ENCODE measurements at regions not wholly inside any gene's neighbourhood (a gene's known extent, or its start where the extent isn't known, plus 50 kb on each side); places are given as distances from the start of the nearest gene placed in this dataset.
"Not testable (repeated sequence)": the region's sequence is repeated elsewhere in the genome, so short reads cannot be mapped to it uniquely, and the experiment has no call there.

GRCh38 chr7:153797363-153797762, 254.8 kb upstream of the DPP6 start:
- H3K27me3 Mint-ChIP-seq, H3K4me1 Mint-ChIP-seq, ATAC-seq, H3K9me3 Mint-ChIP-seq, H3K36me3 Mint-ChIP-seq, H3K4me3 Mint-ChIP-seq, H3K27ac Mint-ChIP-seq: not testable (repeated sequence)

GRCh38 chr7:153808117-153808516, 244.1 kb upstream of the DPP6 start:
- ATAC-seq = peak; percentile 24

GRCh38 chr7:153829525-153829924, 222.7 kb upstream of the DPP6 start:
- Mint-ChIP-seq H3K9me3 (peaks cover 4% of the 10 kb centered on the region), H3K4me3 (no peak overlapping the region), H3K27ac (no peak overlapping the region), H3K27me3 (no peaks in the 10 kb centered on the region), H3K36me3 (no peaks in the 10 kb centered on the region), H3K4me1 (no peaks in the 10 kb centered on the region)
- no peak for ATAC-seq

More at GRCh38 chr7:153808117-153808516, 244.1 kb upstream of the DPP6 start:
- Mint-ChIP-seq H3K4me1 (no peaks in the 10 kb centered on the region), H3K27me3 (no peaks in the 10 kb centered on the region), H3K4me3 (no peak overlapping the region), H3K27ac (no peak overlapping the region), H3K9me3 (peaks cover 6% of the 10 kb centered on the region), H3K36me3 (no peaks in the 10 kb centered on the region)

- no peaks in the 10 kb centered on the region for H3K36me3 Mint-ChIP-seq
- no peak overlapping the region for H3K4me3 Mint-ChIP-seq
- no peaks in the 10 kb centered on the region for H3K4me1 Mint-ChIP-seq
- no peaks in the 10 kb centered on the region for H3K27me3 Mint-ChIP-seq
- no peak for ATAC-seq
- no peak overlapping the region for H3K27ac Mint-ChIP-seq
- H3K9me3 Mint-ChIP-seq = peaks cover 4% of the 10 kb centered on the region
Measured at GRCh38 chr7:153832160-153832559, 220.0 kb upstream of the DPP6 start.

GRCh38 chr7:153835103-153835502, 217.1 kb upstream of the DPP6 start:
- no peaks in the 10 kb centered on the region for H3K27me3 Mint-ChIP-seq
- no peaks in the 10 kb centered on the region for H3K36me3 Mint-ChIP-seq
- no peaks in the 10 kb centered on the region for H3K9me3 Mint-ChIP-seq
- H3K4me1 Mint-ChIP-seq = no peaks in the 10 kb centered on the region
- ATAC-seq = no peak
- H3K4me3 Mint-ChIP-seq = no peak overlapping the region
- no peak overlapping the region for H3K27ac Mint-ChIP-seq

- H3K9me3 Mint-ChIP-seq = no peaks in the 10 kb centered on the region
- H3K4me1 Mint-ChIP-seq = no peaks in the 10 kb centered on the region
- H3K27me3 Mint-ChIP-seq = no peaks in the 10 kb centered on the region
Measured at GRCh38 chr7:153835712-153836265, 216.4 kb upstream of the DPP6 start.

GRCh38 chr7:153838591-153838990, 213.6 kb upstream of the DPP6 start:
- no peak for ATAC-seq
- no peaks in the 10 kb centered on the region for H3K4me1 Mint-ChIP-seq

More at GRCh38 chr7:153835712-153836265, 216.4 kb upstream of the DPP6 start:
- H3K4me3 Mint-ChIP-seq = no peak overlapping the region
- ATAC-seq = no peak
- no peak overlapping the region for H3K27ac Mint-ChIP-seq
- no peaks in the 10 kb centered on the region for H3K36me3 Mint-ChIP-seq

GRCh38 chr7:153840861-153841260, 211.3 kb upstream of the DPP6 start:
- Mint-ChIP-seq H3K4me3 (no peak overlapping the region), H3K4me1 (no peaks in the 10 kb centered on the region), H3K36me3 (no peaks in the 10 kb centered on the region), H3K9me3 (peaks cover 8% of the 10 kb centered on the region), H3K27ac (no peak overlapping the region), H3K27me3 (no peaks in the 10 kb centered on the region)
- no peak for ATAC-seq

More at GRCh38 chr7:153838591-153838990, 213.6 kb upstream of the DPP6 start:
- no peak overlapping the region for H3K4me3 Mint-ChIP-seq
- no peaks in the 10 kb centered on the region for H3K27me3 Mint-ChIP-seq
- H3K27ac Mint-ChIP-seq = no peak overlapping the region
- peaks cover 6% of the 10 kb centered on the region for H3K9me3 Mint-ChIP-seq
- H3K36me3 Mint-ChIP-seq = no peaks in the 10 kb centered on the region

GRCh38 chr7:153847828-153848227, 204.4 kb upstream of the DPP6 start:
- ATAC-seq = no peak
- no peaks in the 10 kb centered on the region for H3K4me1 Mint-ChIP-seq
- H3K27ac Mint-ChIP-seq = no peak overlapping the region
- H3K27me3 Mint-ChIP-seq = no peaks in the 10 kb centered on the region
- H3K4me3 Mint-ChIP-seq = no peak overlapping the region
- no peaks in the 10 kb centered on the region for H3K36me3 Mint-ChIP-seq
- peaks cover 16% of the 10 kb centered on the region for H3K9me3 Mint-ChIP-seq

GRCh38 chr7:153852261-153852660, 199.9 kb upstream of the DPP6 start:
- Mint-ChIP-seq H3K36me3 (no peaks in the 10 kb centered on the region), H3K4me3 (no peak overlapping the region), H3K27me3 (no peaks in the 10 kb centered on the region), H3K27ac (no peak overlapping the region), H3K9me3 (peaks cover under 1% of the 10 kb centered on the region), H3K4me1 (no peaks in the 10 kb centered on the region)
- ATAC-seq = no peak

GRCh38 chr7:153858355-153858754, 193.8 kb upstream of the DPP6 start:
- ATAC-seq = no peak
- Mint-ChIP-seq H3K4me1 (no peaks in the 10 kb centered on the region), H3K27ac (no peak overlapping the region), H3K27me3 (no peaks in the 10 kb centered on the region), H3K36me3 (no peaks in the 10 kb centered on the region), H3K9me3 (peaks cover 4% of the 10 kb centered on the region), H3K4me3 (no peak overlapping the region)

- H3K4me1 Mint-ChIP-seq = no peaks in the 10 kb centered on the region
- ATAC-seq = no peak
- H3K36me3 Mint-ChIP-seq = no peaks in the 10 kb centered on the region
- peaks cover 8% of the 10 kb centered on the region for H3K9me3 Mint-ChIP-seq
- H3K27me3 Mint-ChIP-seq = no peaks in the 10 kb centered on the region
- no peak overlapping the region for H3K4me3 Mint-ChIP-seq
- H3K27ac Mint-ChIP-seq = no peak overlapping the region
Measured at GRCh38 chr7:153859239-153859638, 193.0 kb upstream of the DPP6 start.

GRCh38 chr7:153886506-153887441, 165.4 kb upstream of the DPP6 start:
- no peaks in the 10 kb centered on the region for H3K4me1 Mint-ChIP-seq
- peaks cover 6% of the 10 kb centered on the region for H3K9me3 Mint-ChIP-seq
- H3K36me3 Mint-ChIP-seq = no peaks in the 10 kb centered on the region
- no peak overlapping the region for H3K4me3 Mint-ChIP-seq
- no peak for ATAC-seq
- no peak overlapping the region for H3K27ac Mint-ChIP-seq
- H3K27me3 Mint-ChIP-seq = peaks cover 21% of the 10 kb centered on the region

GRCh38 chr7:153887749-153888569, 164.2 kb upstream of the DPP6 start:
- H3K27me3 Mint-ChIP-seq = peaks cover 21% of the 10 kb centered on the region
- no peak for ATAC-seq
- peaks cover 6% of the 10 kb centered on the region for H3K9me3 Mint-ChIP-seq
- H3K27ac Mint-ChIP-seq = no peak overlapping the region
- H3K4me1 Mint-ChIP-seq = no peaks in the 10 kb centered on the region
- no peak overlapping the region for H3K4me3 Mint-ChIP-seq
- H3K36me3 Mint-ChIP-seq = no peaks in the 10 kb centered on the region

- no peak for ATAC-seq
- Mint-ChIP-seq H3K36me3 (no peaks in the 10 kb centered on the region), H3K27ac (no peak overlapping the region), H3K27me3 (peaks cover 10% of the 10 kb centered on the region), H3K4me1 (no peaks in the 10 kb centered on the region), H3K9me3 (peaks cover 2% of the 10 kb centered on the region), H3K4me3 (no peak overlapping the region)
Measured at GRCh38 chr7:153891990-153892389, 160.2 kb upstream of the DPP6 start.
